Activated T-helper 1 cell treated with anti-CD3 and anti-CD28 coated beads, Interleukin-12 subunit alpha, Interleukin-12 subunit beta, Interleukin-2, Interleukin-4 antibody, amounts not matched to agents 30 ng/mL and 10 ng/mL and 1 ng/mL, durations not matched to agents 14 hours and 24 hours and 36 hours (primary cell): ENCODE measurements at regions not wholly inside any gene's neighbourhood (a gene's known extent, or its start where the extent isn't known, plus 50 kb on each side); places are given as distances from the start of the nearest gene placed in this dataset.
"Not testable (repeated sequence)": the region's sequence is repeated elsewhere in the genome, so short reads cannot be mapped to it uniquely, and the experiment has no call there.

Source experiments
- DNase-seq: peaks from one replicate; pipeline ENCODE4 v3.0.0; 2021; ENCODE audit warnings: low spot score
- H3K27ac Mint-ChIP-seq: one replicate; pipeline ENCODE4 v1.8.0; 2021; ENCODE audit warnings: mild to moderate bottlenecking, mixed read lengths
- H3K27me3 Mint-ChIP-seq: one replicate; pipeline ENCODE4 v1.8.0; 2022; ENCODE audit warnings: mild to moderate bottlenecking, moderate library complexity, mixed read lengths; ENCODE audit not compliant: insufficient read depth
- H3K36me3 Mint-ChIP-seq: one replicate; pipeline ENCODE4 v1.8.0; 2021; ENCODE audit warnings: low read depth, mixed read lengths
- H3K4me1 Mint-ChIP-seq: one replicate; pipeline ENCODE4 v1.8.0; 2021; ENCODE audit warnings: low read depth, mixed read lengths
- H3K4me3 Mint-ChIP-seq: one replicate; pipeline ENCODE4 v1.8.0; 2021; ENCODE audit warnings: mild to moderate bottlenecking, moderate library complexity, mixed read lengths
- H3K9me3 Mint-ChIP-seq: one replicate; pipeline ENCODE4 v1.8.0; 2021; ENCODE audit warnings: mixed read lengths
- intact Hi-C: fragments of 100-400 bp; cut with micrococcal nuclease; formaldehyde crosslinking; loops from one replicate; pipeline ENCODE4 v1.15.1; 2024

- DNase-seq = no peak
- Mint-ChIP-seq H3K27me3 (peaks cover 2% of the 10 kb centered on the region), H3K4me1 (no peaks in the 10 kb centered on the region), H3K4me3 (no peak overlapping the region), H3K27ac (no peak overlapping the region), H3K9me3 (no peaks in the 10 kb centered on the region), H3K36me3 (no peaks in the 10 kb centered on the region)
- intact Hi-C loops = no loop called here
Measured at GRCh38 chr5:156199045-156199444, 127.9 kb upstream of the SGCD start.

- H3K27ac Mint-ChIP-seq = no peak overlapping the region
- H3K4me1 Mint-ChIP-seq = no peaks in the 10 kb centered on the region
- H3K4me3 Mint-ChIP-seq = no peak overlapping the region
- intact Hi-C loops = no loop called here
- peaks cover 2% of the 10 kb centered on the region for H3K27me3 Mint-ChIP-seq
- H3K36me3 Mint-ChIP-seq = no peaks in the 10 kb centered on the region
- H3K9me3 Mint-ChIP-seq = no peaks in the 10 kb centered on the region
- DNase-seq = no peak
Measured at GRCh38 chr5:156200938-156201787, 125.8 kb upstream of the SGCD start.

- Mint-ChIP-seq H3K27ac (no peak overlapping the region), H3K36me3 (no peaks in the 10 kb centered on the region), H3K27me3 (peaks cover 2% of the 10 kb centered on the region), H3K4me3 (no peak overlapping the region), H3K9me3 (no peaks in the 10 kb centered on the region), H3K4me1 (no peaks in the 10 kb centered on the region)
- no peak for DNase-seq
- intact Hi-C loops = no loop called here
Measured at GRCh38 chr5:156201788-156202403, 125.1 kb upstream of the SGCD start.

- H3K27me3 Mint-ChIP-seq = no peaks in the 10 kb centered on the region
- no peaks in the 10 kb centered on the region for H3K4me1 Mint-ChIP-seq
- H3K27ac Mint-ChIP-seq = no peak overlapping the region
- intact Hi-C loops = no loop called here
- H3K9me3 Mint-ChIP-seq = peaks cover 5% of the 10 kb centered on the region
- H3K36me3 Mint-ChIP-seq = no peaks in the 10 kb centered on the region
- DNase-seq = no peak
- H3K4me3 Mint-ChIP-seq = no peak overlapping the region
Measured at GRCh38 chr5:156208271-156208670, 118.7 kb upstream of the SGCD start.

GRCh38 chr5:156218367-156219158 lies 108.4 kb upstream of the SGCD start:
- no peak overlapping the region for H3K27ac Mint-ChIP-seq
- intact Hi-C loops = no loop called here
- H3K36me3 Mint-ChIP-seq = no peaks in the 10 kb centered on the region
- no peaks in the 10 kb centered on the region for H3K27me3 Mint-ChIP-seq
- H3K4me1 Mint-ChIP-seq = no peaks in the 10 kb centered on the region
- no peak overlapping the region for H3K4me3 Mint-ChIP-seq
- DNase-seq = no peak
- no peaks in the 10 kb centered on the region for H3K9me3 Mint-ChIP-seq

- H3K4me3 Mint-ChIP-seq = no peak overlapping the region
- H3K27me3 Mint-ChIP-seq = no peaks in the 10 kb centered on the region
- DNase-seq = no peak
- H3K27ac Mint-ChIP-seq = no peak overlapping the region
- H3K9me3 Mint-ChIP-seq = no peaks in the 10 kb centered on the region
- intact Hi-C loops = no loop called here
- no peaks in the 10 kb centered on the region for H3K4me1 Mint-ChIP-seq
- no peaks in the 10 kb centered on the region for H3K36me3 Mint-ChIP-seq
Measured at GRCh38 chr5:156219483-156220005, 107.4 kb upstream of the SGCD start.

GRCh38 chr5:156221816-156222215 lies 105.1 kb upstream of the SGCD start:
- Mint-ChIP-seq H3K27me3 (no peaks in the 10 kb centered on the region), H3K9me3 (no peaks in the 10 kb centered on the region), H3K4me1 (no peaks in the 10 kb centered on the region), H3K27ac (no peak overlapping the region), H3K4me3 (no peak overlapping the region), H3K36me3 (no peaks in the 10 kb centered on the region)
- intact Hi-C loops = no loop called here
- DNase-seq = no peak

- Mint-ChIP-seq H3K27me3 (no peaks in the 10 kb centered on the region), H3K4me3 (no peak overlapping the region), H3K36me3 (no peaks in the 10 kb centered on the region), H3K9me3 (no peaks in the 10 kb centered on the region), H3K4me1 (no peaks in the 10 kb centered on the region), H3K27ac (no peak overlapping the region)
- intact Hi-C loops = no loop called here
- DNase-seq = no peak
Measured at GRCh38 chr5:156223547-156223946, 103.4 kb upstream of the SGCD start.

- H3K27ac Mint-ChIP-seq, H3K36me3 Mint-ChIP-seq, H3K9me3 Mint-ChIP-seq, intact Hi-C loops, H3K4me3 Mint-ChIP-seq, H3K27me3 Mint-ChIP-seq, DNase-seq, H3K4me1 Mint-ChIP-seq: not testable (repeated sequence)
Measured at GRCh38 chr5:156226485-156226884, 100.5 kb upstream of the SGCD start.

- Mint-ChIP-seq H3K36me3 (no peaks in the 10 kb centered on the region), H3K9me3 (no peaks in the 10 kb centered on the region), H3K4me3 (no peak overlapping the region), H3K27me3 (peaks cover 3% of the 10 kb centered on the region), H3K27ac (no peak overlapping the region), H3K4me1 (no peaks in the 10 kb centered on the region)
- DNase-seq = no peak
- intact Hi-C loops = no loop called here
Measured at GRCh38 chr5:156230887-156231286, 96.1 kb upstream of the SGCD start.

GRCh38 chr5:156232251-156232869 lies 94.6 kb upstream of the SGCD start:
- H3K27me3 Mint-ChIP-seq = peaks cover 3% of the 10 kb centered on the region
- no peak for DNase-seq
- H3K4me3 Mint-ChIP-seq = no peak overlapping the region
- intact Hi-C loops = no loop called here
- no peaks in the 10 kb centered on the region for H3K36me3 Mint-ChIP-seq
- no peaks in the 10 kb centered on the region for H3K4me1 Mint-ChIP-seq
- H3K27ac Mint-ChIP-seq = no peak overlapping the region
- H3K9me3 Mint-ChIP-seq = no peaks in the 10 kb centered on the region

GRCh38 chr5:156237361-156237760 lies 89.6 kb upstream of the SGCD start:
- Mint-ChIP-seq H3K27ac (no peak overlapping the region), H3K4me1 (no peaks in the 10 kb centered on the region), H3K9me3 (no peaks in the 10 kb centered on the region), H3K36me3 (no peaks in the 10 kb centered on the region), H3K4me3 (no peak overlapping the region), H3K27me3 (peaks cover 3% of the 10 kb centered on the region)
- intact Hi-C loops = no loop called here
- no peak for DNase-seq
